ENCODE measurements at regions not wholly inside any gene's neighbourhood (a gene's known extent, or its start where the extent isn't known, plus 50 kb on each side); places are given as distances from the start of the nearest gene placed in this dataset.

DNA sequence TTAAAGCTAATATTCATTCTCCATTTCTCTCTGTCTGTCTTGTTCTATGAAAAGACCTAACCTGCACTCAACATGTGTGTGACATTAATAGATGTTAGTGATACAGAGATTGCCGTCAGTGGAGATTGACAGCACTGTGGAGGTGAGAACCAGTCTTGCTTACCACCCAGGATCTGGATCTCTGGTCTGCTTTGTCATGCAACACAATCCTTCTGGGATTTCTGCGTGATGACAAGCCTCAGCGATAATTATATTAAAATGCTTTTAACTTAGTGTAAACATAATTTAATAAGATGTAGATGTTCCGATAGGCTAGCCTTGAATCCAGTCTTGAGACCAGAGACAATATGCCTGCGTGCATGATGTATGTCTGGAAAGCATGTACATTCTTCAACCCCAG is 262.0 kb upstream of the ZNF717 start:
- ChIA-PET POLR2A (no interaction called here), SMC1A (ENCODE audit: uncharacterized antibody, unreplicated experiment) (no interaction called here), CTCF (no interaction called here), RAD21 (ENCODE audit: unreplicated experiment) (no interaction called here)
- H3K27ac ChIP-seq (ENCODE audit: control insufficient read depth, insufficient read depth): no peak overlapping the region
- H3K36me3 ChIP-seq (ENCODE audit: control insufficient read depth in 2 of 2, insufficient read depth in 2 of 2, low read length in 1 of 2): no peaks in the 10 kb centered on the region
- H3K9ac ChIP-seq (ENCODE audit: control insufficient read depth, insufficient read depth, low read length): no peak overlapping the region
- no peaks in the 10 kb centered on the region for H4K20me1 ChIP-seq (ENCODE audit: control insufficient read depth, insufficient read depth)
- WGBS (ENCODE audit: insufficient coverage, insufficient replicate concordance, low lambda C conversion rate, missing lambda C conversion rate): 46% methylated on average over 5 of the region's 5 CpGs
- in situ Hi-C loops (cut with MboI) (no loop called here), intact Hi-C loops (cut with micrococcal nuclease; ENCODE audit: unreplicated experiment) (no loop called here)
- no TSS peak for BruUV-seq (replicated peaks)
- no peak overlapping the region for H3K4me2 ChIP-seq (ENCODE audit: control insufficient read depth, insufficient read depth)
- no peak for DNase-seq (ENCODE audit: low read depth, low spot score)
- H3K4me1 ChIP-seq (ENCODE audit: control insufficient read depth, insufficient read depth, low read length): no peaks in the 10 kb centered on the region
- TF ChIP-seq BCL3 (IDR thresholded peaks at IDR 0.05; ENCODE audit: borderline replicate concordance, insufficient read depth, low read depth, low read length, poor library complexity, severe bottlenecking): no peak
- no peak for TF ChIP-seq POLR2A (IDR thresholded peaks at IDR 0.05; ENCODE audit: low read depth, low read length)
- no peak for TF ChIP-seq CREB1 (IDR thresholded peaks at IDR 0.05; ENCODE audit: low read depth)
- TF ChIP-seq BRCA1 (IDR thresholded peaks at IDR 0.05; ENCODE audit: low read depth, low read length): no peak
- no peak for TF ChIP-seq HDGF (IDR thresholded peaks at IDR 0.05)
- no peak for TF ChIP-seq EP300 (IDR thresholded peaks at IDR 0.05; ENCODE audit: borderline replicate concordance in 1 of 2, control insufficient read depth in 1 of 2, low read depth in 2 of 2, low read length in 2 of 2)
- no peak for TF ChIP-seq CREM (IDR thresholded peaks at IDR 0.05; ENCODE audit: low read depth)
- TF ChIP-seq SMAD5 (IDR thresholded peaks at IDR 0.05; ENCODE audit: low read depth): no peak
- TF ChIP-seq ASH2L (IDR thresholded peaks at IDR 0.05; ENCODE audit: borderline replicate concordance, low read depth): no peak
- TF ChIP-seq RELA (IDR thresholded peaks at IDR 0.05; ENCODE audit: borderline replicate concordance, partially characterized antibody): no peak
- TF ChIP-seq, protein P1, sequence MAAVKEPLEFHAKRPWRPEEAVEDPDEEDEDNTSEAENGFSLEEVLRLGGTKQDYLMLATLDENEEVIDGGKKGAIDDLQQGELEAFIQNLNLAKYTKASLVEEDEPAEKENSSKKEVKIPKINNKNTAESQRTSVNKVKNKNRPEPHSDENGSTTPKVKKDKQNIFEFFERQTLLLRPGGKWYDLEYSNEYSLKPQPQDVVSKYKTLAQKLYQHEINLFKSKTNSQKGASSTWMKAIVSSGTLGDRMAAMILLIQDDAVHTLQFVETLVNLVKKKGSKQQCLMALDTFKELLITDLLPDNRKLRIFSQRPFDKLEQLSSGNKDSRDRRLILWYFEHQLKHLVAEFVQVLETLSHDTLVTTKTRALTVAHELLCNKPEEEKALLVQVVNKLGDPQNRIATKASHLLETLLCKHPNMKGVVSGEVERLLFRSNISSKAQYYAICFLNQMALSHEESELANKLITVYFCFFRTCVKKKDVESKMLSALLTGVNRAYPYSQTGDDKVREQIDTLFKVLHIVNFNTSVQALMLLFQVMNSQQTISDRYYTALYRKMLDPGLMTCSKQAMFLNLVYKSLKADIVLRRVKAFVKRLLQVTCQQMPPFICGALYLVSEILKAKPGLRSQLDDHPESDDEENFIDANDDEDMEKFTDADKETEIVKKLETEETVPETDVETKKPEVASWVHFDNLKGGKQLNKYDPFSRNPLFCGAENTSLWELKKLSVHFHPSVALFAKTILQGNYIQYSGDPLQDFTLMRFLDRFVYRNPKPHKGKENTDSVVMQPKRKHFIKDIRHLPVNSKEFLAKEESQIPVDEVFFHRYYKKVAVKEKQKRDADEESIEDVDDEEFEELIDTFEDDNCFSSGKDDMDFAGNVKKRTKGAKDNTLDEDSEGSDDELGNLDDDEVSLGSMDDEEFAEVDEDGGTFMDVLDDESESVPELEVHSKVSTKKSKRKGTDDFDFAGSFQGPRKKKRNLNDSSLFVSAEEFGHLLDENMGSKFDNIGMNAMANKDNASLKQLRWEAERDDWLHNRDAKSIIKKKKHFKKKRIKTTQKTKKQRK (IDR thresholded peaks at IDR 0.05; ENCODE audit: low read depth, low read length): no peak
- no peak for TF ChIP-seq RBBP5 (conservative IDR thresholded peaks at IDR 0.05)
- no peak for TF ChIP-seq EZH2 (IDR thresholded peaks at IDR 0.05; ENCODE audit: borderline replicate concordance, control insufficient read depth, low read depth, low read length)
- no peak for TF ChIP-seq POLR2AphosphoS5 (IDR thresholded peaks at IDR 0.05; ENCODE audit: low read length)
- no peak for TF ChIP-seq GABPA (IDR thresholded peaks at IDR 0.05; ENCODE audit: low read depth)
- no peak overlapping the region for H3K4me3 ChIP-seq
- no peak overlapping the region for H2AFZ ChIP-seq (ENCODE audit: control insufficient read depth, low read depth, low read length)
- no peaks in the 10 kb centered on the region for H3K27me3 ChIP-seq (replicated peaks in 1 of 2; ENCODE audit: control insufficient read depth in 2 of 2, insufficient read depth in 2 of 2, low read length in 1 of 2)
- no peak for FAIRE-seq
- H3K79me2 ChIP-seq (ENCODE audit: control insufficient read depth, insufficient read depth, low read length): no peaks in the 10 kb centered on the region
- ATAC-seq: no peak
- no peaks in the 10 kb centered on the region for H3K9me3 ChIP-seq (replicated peaks; ENCODE audit: control insufficient read depth, insufficient read depth, low read length)
